HL-60 (cell line): ENCODE measurements at regions not wholly inside any gene's neighbourhood (a gene's known extent, or its start where the extent isn't known, plus 50 kb on each side); places are given as distances from the start of the nearest gene placed in this dataset.
"Not testable (repeated sequence)": the region's sequence is repeated elsewhere in the genome, so short reads cannot be mapped to it uniquely, and the experiment has no call there.

Source experiments
- DNase-seq, 2 experiments: peaks; one replicate each; pipeline ENCODE4 v3.0.0-alpha.2; 2010 to 2020; ENCODE audit warnings: low read depth in 1 of 2, low spot score in 1 of 2
- H3K27ac ChIP-seq: fragments of 250-450 bp; sonication (Bioruptor Pico); replicated peaks from 2 replicates; pipeline ENCODE4 v1.5.1; 2020; ENCODE audit warnings: mild to moderate bottlenecking, moderate library complexity
- H3K27me3 ChIP-seq: fragments of 250-450 bp; sonication (Bioruptor Pico); 2 replicates; pipeline ENCODE4 v1.5.1; 2021; ENCODE audit warnings: mild to moderate bottlenecking, moderate library complexity; ENCODE audit not compliant: insufficient read depth, poor library complexity, severe bottlenecking
- H3K4me3 ChIP-seq: replicated peaks from 2 replicates; pipeline ENCODE4 v1.5.1; 2011; ENCODE audit warnings: mild to moderate bottlenecking, control low read depth, low read length; ENCODE audit not compliant: insufficient read depth

- not testable (repeated sequence) for DNase-seq, H3K4me3 ChIP-seq, H3K27ac ChIP-seq, H3K27me3 ChIP-seq
Measured at GRCh38 chr15:20473465-20473864, 68.1 kb downstream of the GOLGA6L6 start.

DNA sequence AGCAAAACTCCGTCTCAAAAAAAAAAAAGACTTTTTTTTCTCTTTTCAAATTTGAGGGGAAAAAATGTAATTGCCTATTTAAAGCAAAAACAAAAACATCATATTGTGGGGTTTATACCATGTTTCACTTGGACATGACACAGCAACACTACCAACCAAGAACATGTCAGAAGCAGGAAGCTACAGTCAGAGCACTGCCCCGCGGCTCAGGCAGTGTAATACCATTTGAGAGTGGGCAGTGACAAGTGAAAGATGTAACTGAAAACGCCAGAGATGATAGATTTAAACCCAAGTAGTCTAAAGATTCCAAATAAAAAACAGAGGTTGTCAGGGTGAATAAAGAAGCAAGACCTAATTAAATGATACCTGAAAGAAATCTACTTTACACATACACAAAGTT is 68.6 kb downstream of the GOLGA6L6 start:
- H3K27ac ChIP-seq, H3K4me3 ChIP-seq, DNase-seq, H3K27me3 ChIP-seq: not testable (repeated sequence)

DNA sequence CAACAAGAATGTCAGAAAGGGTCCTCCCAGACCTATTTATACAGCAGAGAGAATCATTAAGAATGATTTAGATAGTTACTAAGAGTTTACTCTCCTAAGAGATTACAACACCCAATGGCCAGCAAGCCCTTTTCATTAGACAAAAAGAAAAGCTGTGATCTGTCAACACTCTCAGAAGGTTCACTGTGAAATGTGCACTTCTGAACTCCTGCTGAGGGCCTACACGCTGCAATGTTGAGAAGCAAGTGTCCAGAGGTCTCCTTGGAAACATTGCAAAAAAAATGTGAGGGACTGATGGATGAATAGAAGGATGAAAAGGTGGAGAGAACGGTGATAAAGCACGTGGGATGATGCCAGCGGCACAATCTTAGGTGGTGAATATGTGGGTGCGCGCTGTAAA is 70.8 kb downstream of the GOLGA6L6 start:
- not testable (repeated sequence) for H3K4me3 ChIP-seq, H3K27me3 ChIP-seq, H3K27ac ChIP-seq, DNase-seq

- H3K4me3 ChIP-seq, H3K27me3 ChIP-seq, DNase-seq, H3K27ac ChIP-seq: not testable (repeated sequence)
Measured at GRCh38 chr15:20441138-20441537, 100.5 kb downstream of the GOLGA6L6 start.

GRCh38 chr15:20440390-20440789 is 101.2 kb downstream of the GOLGA6L6 start:
- not testable (repeated sequence) for H3K4me3 ChIP-seq, H3K27me3 ChIP-seq, H3K27ac ChIP-seq, DNase-seq

- not testable (repeated sequence) for DNase-seq, H3K27me3 ChIP-seq, H3K4me3 ChIP-seq, H3K27ac ChIP-seq
Measured at GRCh38 chr15:20439111-20439510, 102.5 kb downstream of the GOLGA6L6 start.

DNA sequence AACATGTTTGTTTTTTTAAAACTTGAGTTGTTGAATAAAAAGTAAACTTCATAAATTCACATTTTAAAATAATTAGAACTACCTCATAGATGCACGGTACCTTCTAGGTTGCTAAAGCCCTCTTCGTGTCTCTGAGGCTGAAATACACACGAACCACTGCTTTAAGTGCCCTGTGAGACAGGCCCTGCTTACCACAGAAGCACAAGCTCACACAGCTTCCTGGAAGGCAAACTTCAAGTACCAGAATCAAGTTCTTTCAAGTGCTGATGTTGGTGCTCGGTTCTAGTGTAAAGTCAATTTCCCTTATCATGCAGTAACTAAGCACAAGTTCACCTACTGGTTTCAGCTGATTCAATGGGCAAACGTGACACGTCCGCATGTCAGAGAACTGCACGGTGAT is 103.3 kb downstream of the GOLGA6L6 start:
- H3K4me3 ChIP-seq, DNase-seq, H3K27ac ChIP-seq, H3K27me3 ChIP-seq: not testable (repeated sequence)

GRCh38 chr15:20433468-20433867 is 108.1 kb downstream of the GOLGA6L6 start:
- not testable (repeated sequence) for H3K27ac ChIP-seq, H3K27me3 ChIP-seq, H3K4me3 ChIP-seq, DNase-seq

DNA sequence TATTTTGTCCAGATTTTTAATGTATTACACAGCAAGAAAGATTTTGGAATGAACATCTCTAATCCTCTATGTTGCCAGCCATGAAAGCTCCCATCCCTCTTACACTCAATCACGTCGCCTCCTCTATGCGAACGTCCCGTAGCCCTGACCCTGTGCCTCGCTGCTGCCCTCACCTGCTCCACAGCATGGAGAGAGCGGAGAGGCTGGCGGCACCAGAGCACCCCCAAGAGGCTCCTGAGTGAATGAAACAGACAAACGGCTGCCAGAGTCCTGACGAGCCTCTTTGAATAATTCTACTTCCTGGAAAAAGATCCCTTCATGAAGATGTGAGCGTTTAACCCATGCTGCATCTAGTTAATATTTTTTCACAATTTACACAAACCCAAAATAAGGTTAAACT is 111.1 kb downstream of the GOLGA6L6 start:
- not testable (repeated sequence) for H3K27me3 ChIP-seq, H3K4me3 ChIP-seq, DNase-seq, H3K27ac ChIP-seq

DNA sequence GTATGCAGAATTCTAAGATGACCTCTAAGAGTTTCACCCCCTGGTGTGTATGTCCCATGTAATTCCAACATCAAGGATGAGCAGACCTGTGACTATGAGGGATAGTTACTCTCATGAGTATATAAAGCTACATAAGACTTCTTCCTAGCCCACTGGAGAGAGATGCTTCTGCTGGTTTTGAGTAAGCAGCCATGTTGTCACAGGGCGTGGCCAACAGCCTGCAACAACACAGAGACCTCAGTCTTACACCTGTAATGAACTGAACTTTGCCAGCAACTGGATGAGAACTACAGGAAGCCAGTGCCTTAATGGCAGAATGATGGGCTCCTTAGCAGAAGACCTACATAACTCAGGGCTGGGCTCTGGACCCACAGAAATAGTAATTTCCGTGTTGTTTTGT is 120.9 kb downstream of the GOLGA6L6 start:
- not testable (repeated sequence) for DNase-seq, H3K27ac ChIP-seq, H3K27me3 ChIP-seq, H3K4me3 ChIP-seq

DNA sequence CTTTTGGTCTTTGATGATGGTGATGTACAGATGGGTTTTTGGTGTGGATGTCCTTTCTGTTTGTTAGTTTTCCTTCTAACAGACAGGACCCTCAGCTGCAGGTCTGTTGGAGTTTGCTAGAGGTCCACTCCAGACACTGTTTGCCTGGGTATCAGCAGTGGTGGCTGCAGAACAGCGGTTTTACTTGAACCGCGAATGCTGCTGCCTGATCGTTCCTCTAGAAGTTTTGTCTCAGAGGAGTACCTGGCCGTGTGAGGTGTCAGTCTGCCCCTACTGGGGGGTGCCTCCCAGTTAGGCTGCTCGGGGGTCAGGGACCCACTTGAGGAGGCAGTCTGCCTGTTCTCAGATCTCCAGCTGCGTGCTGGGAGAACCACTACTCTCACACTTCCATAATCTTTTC is 125.0 kb downstream of the GOLGA6L6 start:
- not testable (repeated sequence) for DNase-seq, H3K27ac ChIP-seq, H3K4me3 ChIP-seq, H3K27me3 ChIP-seq

DNA sequence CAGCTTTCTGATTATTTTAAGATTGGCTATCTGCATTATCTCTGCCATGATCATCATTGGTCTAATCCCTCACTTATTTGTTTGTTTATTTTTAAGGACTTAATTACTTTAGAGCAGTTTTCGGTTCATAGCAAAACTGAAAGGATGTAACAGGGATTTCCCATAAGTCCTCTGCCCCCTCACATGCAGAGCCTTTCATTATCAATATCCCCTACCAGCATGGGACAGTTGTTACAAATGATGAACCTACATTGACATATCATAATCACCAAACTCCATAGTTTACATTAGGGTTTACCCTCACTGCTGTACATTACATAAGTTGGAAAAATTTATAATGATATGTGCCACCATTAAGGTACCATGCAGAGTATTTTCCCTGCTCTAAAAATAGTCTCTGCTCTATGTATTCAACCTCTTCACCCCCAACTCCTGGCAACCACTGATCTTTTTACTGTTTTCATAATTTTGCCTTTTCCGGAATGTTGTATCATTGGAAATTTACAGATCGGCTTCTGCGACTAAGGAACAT is 131.9 kb downstream of the GOLGA6L6 start:
- not testable (repeated sequence) for H3K27ac ChIP-seq, H3K27me3 ChIP-seq, DNase-seq, H3K4me3 ChIP-seq
